Fibroblast of lung (primary cell): ENCODE measurements at regions not wholly inside any gene's neighbourhood (a gene's known extent, or its start where the extent isn't known, plus 50 kb on each side); places are given as distances from the start of the nearest gene placed in this dataset.

Experiments
- DNase-seq, 2 donors: peaks; one replicate each; pipeline versions ENCODE4 v3.0.0 to v3.0.0-alpha.2; 2010; ENCODE audit warnings: low read depth in 2 of 2
- H2AFZ ChIP-seq: 2 replicates; pipeline ENCODE4 v1.5.1; 2012; ENCODE audit warnings: low read length, control low read depth, inconsistent platforms
- H3K27ac ChIP-seq: 2 replicates; pipeline ENCODE4 v1.5.1; 2011; ENCODE audit warnings: low read length, control low read depth; ENCODE audit not compliant: insufficient read depth
- H3K27me3 ChIP-seq: 2 replicates; pipeline ENCODE4 v1.5.1; 2011; ENCODE audit warnings: mild to moderate bottlenecking, low read length; ENCODE audit not compliant: control insufficient read depth, insufficient read depth
- H3K36me3 ChIP-seq: 2 replicates; pipeline ENCODE4 v1.5.1; 2011; ENCODE audit warnings: low read length; ENCODE audit not compliant: control insufficient read depth, insufficient read depth
- H3K4me1 ChIP-seq: 2 replicates; pipeline ENCODE4 v1.5.1; 2011; ENCODE audit warnings: low read length; ENCODE audit not compliant: control insufficient read depth, insufficient read depth; ENCODE audit errors: extremely low read depth
- H3K4me2 ChIP-seq: 2 replicates; pipeline ENCODE4 v1.5.1; 2011; ENCODE audit warnings: low read length, control low read depth; ENCODE audit not compliant: insufficient read depth; ENCODE audit errors: extremely low read depth
- H3K4me3 ChIP-seq, 4 experiments: fragments of 200-600 bp in 1 of 4; sonication (generic) in 1 of 4; replicated peaks in 1 of 4; 2 replicates each; pipeline ENCODE4 v1.5.1; 2011 to 2016; ENCODE audit warnings: low read length in 4 of 4, low read depth in 3 of 4, mild to moderate bottlenecking in 3 of 4, control low read depth in 2 of 4, inconsistent platforms in 1 of 4, mixed read lengths in 1 of 4; ENCODE audit not compliant: insufficient read depth in 1 of 4; ENCODE audit errors: control extremely low read depth in 1 of 4
- H3K79me2 ChIP-seq: 2 replicates; pipeline ENCODE4 v1.5.1; 2012; ENCODE audit warnings: mild to moderate bottlenecking, low read length, inconsistent platforms; ENCODE audit not compliant: control insufficient read depth, insufficient read depth
- H3K9ac ChIP-seq: 2 replicates; pipeline ENCODE4 v1.5.1; 2011; ENCODE audit warnings: mild to moderate bottlenecking, low read length, control low read depth; ENCODE audit not compliant: insufficient read depth
- H3K9me3 ChIP-seq: 2 replicates; pipeline ENCODE4 v1.5.1; 2012; ENCODE audit warnings: low read depth, low read length; ENCODE audit not compliant: control insufficient read depth, insufficient read depth
- H4K20me1 ChIP-seq: 2 replicates; pipeline ENCODE4 v1.5.1; 2011; ENCODE audit warnings: low read length; ENCODE audit not compliant: control insufficient read depth, insufficient read depth; ENCODE audit errors: extremely low read depth
- CTCF ChIP-seq, 2 donors: IDR thresholded peaks in 1 of 2; conservative IDR thresholded peaks in 1 of 2; 1 replicate in 1 of 2; 2 replicates in 1 of 2; pipeline ENCODE4 v1.5.1; 2011 to 2012; ENCODE audit warnings: low read length in 2 of 2, control low read depth in 1 of 2, inconsistent platforms in 1 of 2, low read depth in 1 of 2, mild to moderate bottlenecking in 1 of 2
- EZH2 ChIP-seq: IDR thresholded peaks from 2 replicates; pipeline ENCODE4 v1.5.1; 2012; ENCODE audit warnings: low read length, control low read depth, mild to moderate bottlenecking; ENCODE audit errors: missing control alignments

GRCh38 chr2:19722531-19722971 lies 179.2 kb downstream of the TTC32 start:
- H3K4me2 ChIP-seq = no peak overlapping the region
- no peak for TF ChIP-seq CTCF (conservative IDR thresholded peaks at IDR 0.05 in 1 of 2, IDR thresholded peaks at IDR 0.05 in 1 of 2; ENCODE audit: low read depth in 1 of 2, low read length in 2 of 2)
- no peak for TF ChIP-seq EZH2
- DNase-seq = no peak

GRCh38 chr2:19720306-19720705 lies 181.5 kb downstream of the TTC32 start:
- Histone ChIP-seq H3K79me2 (no peaks in the 10 kb centered on the region), H3K36me3 (no peaks in the 10 kb centered on the region), H3K27ac (no peak overlapping the region), H3K4me1 (peaks cover 5% of the 10 kb centered on the region), H2AFZ (no peak overlapping the region), H3K4me3 (no peak overlapping the region), H4K20me1 (no peaks in the 10 kb centered on the region), H3K9ac (no peak overlapping the region), H3K9me3 (no peaks in the 10 kb centered on the region), H3K27me3 (no peaks in the 10 kb centered on the region), H3K4me2 (no peak overlapping the region)
- TF ChIP-seq CTCF (conservative IDR thresholded peaks at IDR 0.05 in 1 of 2, IDR thresholded peaks at IDR 0.05 in 1 of 2; ENCODE audit: low read depth in 1 of 2, low read length in 2 of 2) (no peak), EZH2 (no peak)
- DNase-seq = no peak

More at GRCh38 chr2:19722531-19722971, 179.2 kb downstream of the TTC32 start:
- Histone ChIP-seq H2AFZ (no peak overlapping the region), H3K9me3 (no peaks in the 10 kb centered on the region), H3K4me3 (no peak overlapping the region), H3K27ac (no peak overlapping the region), H3K9ac (no peak overlapping the region), H3K36me3 (no peaks in the 10 kb centered on the region), H3K27me3 (no peaks in the 10 kb centered on the region), H4K20me1 (no peaks in the 10 kb centered on the region), H3K4me1 (peaks cover 5% of the 10 kb centered on the region), H3K79me2 (no peaks in the 10 kb centered on the region)

GRCh38 chr2:19719540-19719939 lies 182.2 kb downstream of the TTC32 start:
- Histone ChIP-seq H3K4me1 (peaks cover 5% of the 10 kb centered on the region), H4K20me1 (no peaks in the 10 kb centered on the region), H2AFZ (no peak overlapping the region), H3K9me3 (no peaks in the 10 kb centered on the region), H3K27me3 (no peaks in the 10 kb centered on the region), H3K36me3 (no peaks in the 10 kb centered on the region), H3K9ac (no peak overlapping the region), H3K4me2 (no peak overlapping the region), H3K27ac (no peak overlapping the region), H3K4me3 (no peak overlapping the region), H3K79me2 (no peaks in the 10 kb centered on the region)
- no peak for TF ChIP-seq EZH2
- TF ChIP-seq CTCF (conservative IDR thresholded peaks at IDR 0.05 in 1 of 2, IDR thresholded peaks at IDR 0.05 in 1 of 2; ENCODE audit: low read depth in 1 of 2, low read length in 2 of 2) = no peak
- DNase-seq = no peak
